Fibroblast of mammary gland (primary cell): ENCODE measurements at regions not wholly inside any gene's neighbourhood (a gene's known extent, or its start where the extent isn't known, plus 50 kb on each side); places are given as distances from the start of the nearest gene placed in this dataset.
A peak's percentile ranks its signal among the peaks of the same experiment; 100 is the strongest.

Experiments
- DNase-seq: peaks from one replicate; pipeline ENCODE4 v3.0.0-alpha.2; 2010; ENCODE audit warnings: low read depth
- H3K4me3 ChIP-seq: 2 replicates; pipeline ENCODE4 v1.5.1; 2011; ENCODE audit warnings: low read depth, mild to moderate bottlenecking, low read length, moderate library complexity; ENCODE audit not compliant: control insufficient read depth
- TF ChIP-seq, protein P1 (sequence below): conservative IDR thresholded peaks from 2 replicates; pipeline ENCODE4 v1.5.1; 2011; ENCODE audit warnings: low read depth, low read length, inconsistent platforms; ENCODE audit not compliant: control insufficient read depth, insufficient read depth

GRCh38 chr1:29718791-29719190 is 482.5 kb downstream of the PTPRU start:
- no peak for DNase-seq
- TF ChIP-seq, protein P1, sequence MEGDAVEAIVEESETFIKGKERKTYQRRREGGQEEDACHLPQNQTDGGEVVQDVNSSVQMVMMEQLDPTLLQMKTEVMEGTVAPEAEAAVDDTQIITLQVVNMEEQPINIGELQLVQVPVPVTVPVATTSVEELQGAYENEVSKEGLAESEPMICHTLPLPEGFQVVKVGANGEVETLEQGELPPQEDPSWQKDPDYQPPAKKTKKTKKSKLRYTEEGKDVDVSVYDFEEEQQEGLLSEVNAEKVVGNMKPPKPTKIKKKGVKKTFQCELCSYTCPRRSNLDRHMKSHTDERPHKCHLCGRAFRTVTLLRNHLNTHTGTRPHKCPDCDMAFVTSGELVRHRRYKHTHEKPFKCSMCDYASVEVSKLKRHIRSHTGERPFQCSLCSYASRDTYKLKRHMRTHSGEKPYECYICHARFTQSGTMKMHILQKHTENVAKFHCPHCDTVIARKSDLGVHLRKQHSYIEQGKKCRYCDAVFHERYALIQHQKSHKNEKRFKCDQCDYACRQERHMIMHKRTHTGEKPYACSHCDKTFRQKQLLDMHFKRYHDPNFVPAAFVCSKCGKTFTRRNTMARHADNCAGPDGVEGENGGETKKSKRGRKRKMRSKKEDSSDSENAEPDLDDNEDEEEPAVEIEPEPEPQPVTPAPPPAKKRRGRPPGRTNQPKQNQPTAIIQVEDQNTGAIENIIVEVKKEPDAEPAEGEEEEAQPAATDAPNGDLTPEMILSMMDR = no peak
- H3K4me3 ChIP-seq = no peak overlapping the region

GRCh38 chr1:29716306-29716705 is 480.0 kb downstream of the PTPRU start:
- no peak for DNase-seq
- no peak overlapping the region for H3K4me3 ChIP-seq
- TF ChIP-seq, protein P1 = no peak

DNA sequence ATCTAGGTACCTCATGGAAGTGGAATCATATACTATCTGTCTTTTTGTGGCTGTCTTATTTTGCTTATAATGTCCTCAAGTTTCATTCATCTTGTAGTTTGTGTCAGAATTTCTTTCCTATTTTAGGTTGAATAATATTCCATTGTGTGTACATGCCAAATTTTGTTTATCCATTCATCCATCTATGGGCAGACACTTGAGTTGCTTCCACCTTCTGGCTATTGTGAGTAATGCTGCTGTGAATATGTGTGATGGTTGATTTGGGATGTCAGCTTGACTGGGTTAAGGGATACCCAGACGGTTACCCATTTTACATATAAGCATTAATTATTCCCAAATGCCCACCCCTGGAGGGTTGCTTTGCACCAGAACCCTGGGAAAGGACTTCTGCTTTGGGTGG is 477.5 kb downstream of the PTPRU start:
- DNase-seq = peak; percentile 49
- no peak overlapping the region for H3K4me3 ChIP-seq
- TF ChIP-seq, protein P1 = peak; percentile 47

DNA sequence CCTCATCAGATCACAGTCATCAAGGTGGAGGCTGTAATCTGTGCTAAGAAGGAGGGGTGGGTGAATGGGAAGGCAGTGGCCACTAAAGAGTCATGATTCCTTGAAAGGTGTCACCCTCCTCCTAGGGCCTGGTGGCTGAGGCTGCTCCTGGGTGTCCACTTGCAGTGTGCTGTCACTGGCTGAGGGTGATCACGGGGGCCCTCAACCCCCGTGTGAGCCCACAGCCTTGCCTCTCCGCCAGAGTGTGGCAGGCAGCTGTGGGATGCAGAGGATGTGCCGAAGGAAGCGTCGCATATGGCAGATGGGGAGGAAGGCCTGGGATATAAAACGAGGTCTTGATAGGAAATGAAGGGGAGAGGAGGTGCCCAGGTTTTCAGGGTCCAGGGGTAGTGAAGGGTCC is 476.5 kb downstream of the PTPRU start:
- no peak for DNase-seq

GRCh38 chr1:29712284-29712651 is 475.9 kb downstream of the PTPRU start:
- DNase-seq = no peak
- TF ChIP-seq, protein P1 = no peak
- H3K4me3 ChIP-seq = no peak overlapping the region

More for the DNA sequence above, 476.5 kb downstream of the PTPRU start:
- TF ChIP-seq, protein P1 = no peak
- H3K4me3 ChIP-seq = no peak overlapping the region

DNA sequence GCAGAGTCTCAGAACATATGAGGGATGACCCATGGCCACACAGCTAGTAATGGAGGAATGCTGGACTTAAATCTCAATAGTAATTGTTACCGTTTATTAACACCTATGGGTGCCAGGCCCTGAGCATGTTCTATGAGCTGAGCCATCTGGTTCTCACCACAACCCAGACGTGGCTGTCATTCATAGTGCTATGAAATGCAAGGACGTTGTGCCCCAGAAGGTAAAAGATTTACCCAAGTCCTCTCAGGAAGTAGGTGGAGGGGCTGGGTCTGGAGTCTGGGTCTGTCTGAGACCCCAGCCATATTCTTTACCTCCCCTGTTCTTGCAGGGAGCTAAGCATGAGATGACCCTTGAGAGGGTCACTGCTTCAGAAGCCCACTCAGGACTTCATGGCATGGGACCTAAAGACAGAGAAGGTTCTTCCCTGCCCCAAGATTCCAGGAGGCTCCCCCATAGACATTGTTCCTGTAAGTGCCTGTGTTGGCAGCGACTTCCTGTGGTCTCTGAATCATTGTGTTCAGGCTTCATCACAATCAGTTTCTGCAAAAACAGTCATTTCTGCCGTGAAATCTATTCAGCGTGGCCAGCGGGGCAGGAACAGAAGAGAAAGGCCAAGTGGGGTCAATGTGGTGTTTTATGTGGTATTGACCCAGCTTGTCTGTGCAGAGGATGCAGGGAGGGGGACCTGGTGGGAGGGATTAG is 475.4 kb downstream of the PTPRU start:
- H3K4me3 ChIP-seq = no peak overlapping the region
- peak; percentile 86 for DNase-seq
- TF ChIP-seq, protein P1 = no peak
